Superior temporal gyrus (tissue), 1 donor: ENCODE measurements at regions not wholly inside any gene's neighbourhood (a gene's known extent, or its start where the extent isn't known, plus 50 kb on each side); places are given as distances from the start of the nearest gene placed in this dataset.

Source experiments
- DNase-seq: peaks from one replicate; pipeline ENCODE4 v3.0.0-alpha.2; 2016; ENCODE audit errors: extremely low spot score

DNA sequence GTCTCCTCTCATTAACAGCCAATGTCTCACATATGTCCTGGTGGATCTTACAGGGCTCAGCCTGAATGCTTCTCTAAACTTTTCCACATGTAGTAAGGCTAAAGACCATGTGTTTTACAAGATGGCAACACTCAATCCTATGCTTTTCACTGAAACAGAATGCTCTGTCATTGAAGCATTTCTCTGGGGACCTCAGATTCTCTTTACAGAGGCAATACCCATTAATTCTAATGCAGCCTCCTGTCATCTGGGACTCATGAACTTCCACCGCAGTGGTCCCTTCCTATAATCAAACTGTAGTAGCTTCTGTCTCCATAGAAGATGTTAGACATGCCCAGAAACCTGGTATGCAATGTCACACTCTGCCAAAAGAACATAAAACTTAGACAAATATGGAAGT is 926.6 kb upstream of the RBFOX1 start:
- no peak for DNase-seq

DNA sequence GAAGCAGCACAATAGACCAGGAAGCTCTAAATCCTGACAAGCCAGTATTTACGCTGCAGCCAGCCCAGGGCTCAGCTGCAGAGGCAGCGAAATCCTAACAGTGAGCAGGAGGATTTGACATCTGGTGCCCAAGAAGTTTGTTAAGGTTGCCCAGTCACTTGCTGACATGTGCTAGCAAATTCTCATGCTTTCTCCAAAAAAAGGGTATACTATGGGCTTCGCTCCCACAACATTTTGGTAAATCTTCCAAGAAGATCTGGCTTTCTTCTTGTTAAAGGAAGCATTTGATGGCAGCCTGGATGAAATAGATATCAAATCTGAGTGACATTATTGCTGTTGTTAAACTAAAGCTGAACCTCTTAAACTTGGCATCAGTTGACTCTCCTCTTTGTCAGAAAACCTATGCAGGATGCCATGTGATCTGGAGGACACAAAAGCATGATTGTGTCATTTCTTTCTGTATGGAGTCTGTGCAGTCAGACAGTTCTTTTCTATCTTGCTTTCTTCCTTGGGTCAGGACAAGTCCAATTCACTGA is 949.7 kb upstream of the RBFOX1 start:
- peak; percentile 73 for DNase-seq

DNA sequence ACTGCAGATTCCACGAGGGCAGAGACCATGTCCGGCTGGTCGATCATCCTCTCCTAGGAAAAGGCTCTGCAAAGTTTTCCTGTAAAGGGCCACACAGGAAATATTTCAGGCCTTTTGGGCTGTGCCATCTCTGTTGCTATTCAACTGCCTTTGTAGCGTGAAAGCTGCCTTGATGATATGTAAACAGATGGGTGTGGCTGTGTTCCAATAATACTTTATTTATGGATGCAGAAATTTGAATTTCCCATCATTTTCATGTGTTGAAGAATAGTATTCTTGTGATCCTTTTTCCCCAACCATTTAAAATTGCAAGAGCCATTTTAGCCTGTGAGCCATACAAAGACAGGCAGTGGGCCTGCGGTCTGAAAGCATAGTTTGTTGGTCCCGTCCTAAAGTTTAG is 950.7 kb upstream of the RBFOX1 start:
- no peak for DNase-seq

DNA sequence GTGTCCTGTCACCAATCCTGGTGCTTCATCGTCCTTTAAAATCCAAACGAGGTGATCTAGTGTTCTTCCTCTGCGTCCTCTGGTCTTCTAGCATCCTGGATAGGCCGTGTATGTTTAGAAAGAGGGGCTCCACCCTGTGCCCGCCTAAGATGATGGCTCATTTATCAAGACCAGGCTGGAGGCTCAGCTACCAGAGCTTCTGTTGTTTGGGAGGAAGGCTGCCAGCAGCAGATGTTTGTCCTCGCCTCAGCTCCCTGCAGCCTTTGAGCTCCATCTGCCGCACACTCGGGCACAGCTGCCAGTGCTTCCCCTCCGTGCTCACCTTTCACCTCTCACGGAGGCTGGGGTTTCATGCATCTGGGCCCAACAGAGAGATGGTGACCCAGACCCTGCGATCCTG is 954.7 kb upstream of the RBFOX1 start:
- DNase-seq: peak; percentile 63

DNA sequence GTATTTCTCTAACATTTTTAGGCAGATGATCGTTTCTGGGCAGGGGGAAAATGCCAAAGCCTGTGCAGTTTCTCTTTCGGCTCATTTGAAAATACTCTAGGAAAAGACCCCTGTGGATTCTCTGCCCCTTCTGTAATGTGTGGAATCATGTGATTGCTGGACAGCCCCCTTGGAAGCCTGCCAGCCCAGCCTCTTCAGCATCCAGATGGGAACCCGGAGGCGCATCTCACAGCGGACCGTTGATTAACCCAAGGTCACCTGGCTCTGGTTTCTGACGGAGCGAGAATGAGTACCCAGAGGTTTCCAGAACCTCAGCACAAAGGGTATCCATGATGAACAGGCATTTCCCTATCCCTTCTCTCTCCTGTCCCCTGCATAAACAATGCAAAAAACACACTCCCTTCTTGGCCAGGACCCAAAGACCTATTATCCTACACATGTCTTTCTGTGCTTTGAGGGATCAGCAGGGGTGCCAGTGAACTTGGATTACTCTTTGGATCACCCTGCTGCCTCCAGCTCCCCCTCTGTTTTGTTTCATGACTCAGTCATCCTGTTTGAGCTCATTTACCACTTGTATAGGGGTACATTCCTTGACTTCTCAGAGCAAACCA is 957.1 kb upstream of the RBFOX1 start:
- no peak for DNase-seq

DNA sequence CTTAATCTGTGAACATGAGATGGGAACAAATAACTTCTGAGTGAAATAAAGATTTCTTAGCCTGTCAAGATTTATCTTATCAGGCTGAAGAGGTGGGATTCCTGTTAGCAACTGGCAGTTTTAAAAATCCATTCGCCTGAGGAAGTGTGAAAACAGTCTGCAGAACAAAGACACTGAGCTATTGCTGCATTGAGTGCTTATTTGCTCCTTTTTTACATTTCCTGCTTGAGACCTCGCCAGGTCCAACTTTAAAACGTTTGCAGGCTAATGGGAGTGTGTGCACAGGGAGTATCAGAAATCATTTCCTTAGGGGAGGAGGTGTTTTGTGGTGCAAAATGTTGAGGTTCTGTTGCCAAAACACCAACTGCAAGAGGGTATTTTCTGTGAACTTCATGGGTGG is 957.8 kb upstream of the RBFOX1 start:
- peak; percentile 25 for DNase-seq

DNA sequence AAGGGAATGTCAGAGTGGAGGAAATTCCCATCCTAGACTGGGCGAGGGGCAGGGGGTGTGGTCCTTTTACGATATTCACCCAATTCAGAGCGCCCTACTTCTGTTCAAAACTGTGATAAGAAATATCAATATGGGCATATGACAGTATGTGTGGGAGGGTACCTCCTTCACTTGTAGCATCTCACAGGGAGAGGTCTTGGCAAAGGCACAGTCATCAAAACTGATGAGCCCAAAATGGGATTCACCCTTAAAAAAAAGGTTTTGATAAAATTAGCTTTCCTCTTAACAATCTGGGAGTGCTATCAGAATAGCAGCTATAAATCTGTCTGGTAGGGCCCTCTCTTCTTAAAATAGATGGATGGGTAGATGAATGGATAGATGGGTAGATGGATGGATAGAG is 967.8 kb upstream of the RBFOX1 start:
- DNase-seq: no peak

DNA sequence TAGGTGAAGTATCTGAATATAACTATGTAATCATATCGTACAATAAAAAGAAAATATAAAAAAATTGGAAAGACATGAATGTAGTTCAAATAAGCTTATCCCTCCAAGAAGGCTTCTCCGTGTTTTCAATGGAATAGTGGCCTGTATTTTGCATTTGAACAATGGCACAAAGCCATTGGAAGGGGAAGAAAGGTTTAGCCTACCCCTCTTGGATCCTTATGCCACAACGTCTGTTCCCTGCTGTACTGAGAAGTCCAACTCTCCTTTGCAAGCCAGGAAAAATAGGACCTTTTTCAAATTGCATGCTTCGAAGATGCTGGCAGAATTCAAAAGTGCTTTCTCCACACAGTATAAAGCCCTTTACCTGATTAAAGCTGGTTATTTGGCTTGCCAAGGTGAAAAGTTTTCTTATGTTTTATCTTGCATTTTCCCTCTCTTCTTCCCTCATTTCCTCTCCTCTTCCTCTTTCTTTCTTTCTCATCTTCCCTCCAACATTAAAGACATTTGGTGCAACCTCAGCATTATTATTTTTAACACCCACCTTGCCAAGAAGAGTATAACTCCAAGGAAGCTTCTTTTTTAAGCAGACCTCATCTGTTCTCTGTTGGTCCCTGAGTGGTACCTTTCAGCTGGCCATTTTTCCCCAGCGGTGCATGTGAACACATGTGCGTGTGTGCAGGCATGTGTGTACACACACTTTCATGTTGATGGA is 968.6 kb upstream of the RBFOX1 start:
- no peak for DNase-seq

DNA sequence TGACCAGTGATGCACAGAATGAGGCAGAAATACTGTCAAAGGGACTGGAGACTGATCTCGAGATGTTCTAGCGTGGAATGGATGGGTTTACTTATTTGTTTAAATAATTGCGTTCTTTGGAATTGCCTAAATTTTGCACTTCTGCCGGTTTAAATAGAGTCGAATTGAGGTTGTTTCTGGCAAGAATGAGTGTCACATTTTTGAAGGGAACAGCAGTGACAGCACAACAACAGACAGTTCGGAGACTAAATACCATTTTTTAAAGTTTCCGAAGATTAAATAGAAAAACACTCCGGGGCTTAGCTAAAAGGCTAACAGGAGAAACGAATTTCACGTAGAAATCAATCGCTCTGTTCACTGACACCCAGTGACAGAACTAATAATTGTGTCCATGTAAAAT is 969.2 kb upstream of the RBFOX1 start:
- no peak for DNase-seq

DNA sequence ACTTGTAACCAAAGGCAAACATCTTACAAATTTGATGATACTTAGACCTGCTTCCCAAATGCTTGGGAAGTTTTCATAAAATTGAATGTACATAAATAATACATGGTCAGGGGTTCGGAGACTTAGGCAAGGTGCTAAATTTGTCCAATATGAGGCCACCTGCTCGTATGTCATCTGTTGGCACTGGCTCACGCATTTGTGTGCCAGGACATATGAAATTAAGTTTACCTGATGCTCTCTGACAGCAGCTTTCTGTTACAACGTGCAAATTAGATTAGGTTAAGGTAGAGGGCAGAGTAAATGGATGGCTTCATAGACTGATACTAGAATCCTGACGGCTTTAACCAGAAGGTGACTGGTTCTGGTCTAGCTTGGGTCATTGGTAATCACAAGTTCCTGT is 970.3 kb upstream of the RBFOX1 start:
- no peak for DNase-seq

DNA sequence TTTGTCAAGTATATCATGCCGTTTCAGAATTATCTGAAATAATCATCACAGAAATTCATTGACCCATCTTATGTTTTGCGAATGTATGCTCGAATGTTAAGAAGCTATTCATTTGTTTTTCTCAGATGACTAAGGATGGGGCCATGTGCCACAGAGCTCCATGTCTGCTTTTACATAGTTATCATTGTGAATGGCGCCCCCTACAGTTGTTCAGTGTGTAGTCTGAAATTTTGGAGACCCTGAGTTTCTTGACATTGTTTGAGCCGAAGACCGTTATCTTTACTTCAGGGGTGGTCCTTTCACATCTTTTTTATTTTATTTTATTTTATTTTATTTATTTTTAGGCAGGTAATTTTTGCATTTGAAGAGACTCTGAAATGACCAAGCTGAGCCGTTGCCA is 972.0 kb upstream of the RBFOX1 start:
- DNase-seq: no peak

DNA sequence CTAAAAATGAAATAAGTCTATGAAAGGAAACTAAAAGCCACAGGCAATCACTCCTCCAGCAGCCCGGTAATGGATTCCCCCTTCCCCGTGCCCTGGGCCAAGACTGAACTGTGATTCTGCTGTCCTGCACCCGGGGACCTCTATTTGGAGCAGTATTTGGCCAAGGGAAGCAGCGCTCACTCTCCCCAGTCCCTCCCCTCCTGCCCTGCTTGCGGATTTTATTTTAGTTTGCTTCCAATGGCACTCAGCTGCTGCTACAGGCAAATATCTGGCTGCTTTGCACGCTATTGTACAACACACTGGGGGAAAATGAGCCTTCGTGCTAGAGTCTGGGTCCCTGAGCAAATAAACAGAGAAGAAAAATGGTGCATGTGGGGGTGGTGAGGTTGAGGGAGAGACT is 975.7 kb upstream of the RBFOX1 start:
- no peak for DNase-seq

DNA sequence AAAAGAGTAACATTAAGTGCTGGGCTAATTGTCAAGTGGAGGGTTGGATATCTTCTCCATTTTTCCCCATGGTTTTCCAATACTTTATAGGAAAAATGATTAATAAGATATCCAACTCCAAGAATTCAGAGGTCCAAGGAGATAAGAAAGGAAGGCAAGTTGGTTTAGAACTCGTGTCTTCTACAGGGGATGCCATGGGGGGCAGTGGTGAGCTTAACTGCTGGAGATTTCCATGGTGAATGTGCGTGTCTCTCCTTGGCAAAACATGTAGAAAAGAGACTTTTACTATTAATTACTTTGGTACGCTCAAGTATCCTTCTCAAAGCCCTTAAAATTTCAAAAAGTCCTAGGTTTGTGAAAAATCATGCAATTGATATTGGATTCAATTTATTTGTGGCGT is 982.9 kb upstream of the RBFOX1 start:
- DNase-seq: no peak

DNA sequence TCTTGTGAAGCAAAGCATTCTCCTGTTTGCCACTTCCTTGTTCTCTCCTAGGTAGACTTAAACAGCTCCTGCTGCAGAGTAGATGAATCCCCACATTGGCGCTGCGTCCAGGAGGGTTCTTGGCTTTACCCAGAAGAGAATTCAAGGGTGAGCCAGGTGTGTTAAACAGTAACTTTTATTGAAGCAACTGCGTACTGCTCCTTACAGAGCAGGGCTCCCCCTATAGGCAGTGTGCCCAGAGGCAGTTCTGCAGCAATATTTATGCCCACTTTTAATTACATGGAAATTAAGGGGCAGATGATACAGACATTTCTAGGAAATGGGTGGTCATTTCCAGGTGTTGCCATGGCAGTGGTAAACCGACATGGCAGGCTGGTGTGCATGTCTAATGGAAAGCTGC is 987.6 kb upstream of the RBFOX1 start:
- no peak for DNase-seq

DNA sequence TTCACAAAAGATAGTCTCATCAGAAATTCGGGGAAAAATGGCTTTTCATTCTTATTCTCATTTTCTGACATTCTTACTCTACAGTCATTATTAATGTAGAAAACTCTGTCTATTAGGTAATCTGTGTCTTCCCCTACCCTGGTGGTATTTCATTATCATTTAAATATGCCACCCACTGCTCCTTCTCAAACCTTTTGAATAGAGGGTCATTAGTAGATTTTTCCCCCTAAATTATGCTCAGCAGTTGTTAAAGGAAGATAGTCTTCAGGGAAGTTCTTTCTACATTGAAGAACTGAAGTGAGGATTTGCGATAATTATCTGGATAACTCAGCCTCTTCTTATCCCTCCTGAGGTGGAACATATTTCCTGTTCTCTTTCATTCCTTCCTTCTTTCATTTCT is 989.5 kb upstream of the RBFOX1 start:
- DNase-seq: no peak

DNA sequence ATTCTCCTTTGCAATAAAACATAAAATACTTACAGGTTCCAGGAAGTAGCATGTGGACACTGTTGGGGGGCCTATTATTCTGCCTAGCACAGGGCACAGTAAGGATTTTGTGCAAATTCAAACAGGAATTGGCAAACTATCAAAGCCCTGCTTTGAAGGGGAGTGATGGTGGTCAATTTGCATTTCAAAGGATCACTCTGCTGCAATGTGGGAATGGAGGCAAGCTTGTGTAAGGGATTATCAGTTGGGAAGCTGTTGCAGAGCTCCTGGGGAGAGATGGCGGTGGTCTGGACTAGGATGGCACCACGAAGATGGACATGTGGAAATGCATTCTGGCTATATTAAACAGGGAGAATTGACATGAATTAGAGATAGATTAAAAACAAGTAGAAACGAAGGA is 990.7 kb upstream of the RBFOX1 start:
- DNase-seq: no peak

DNA sequence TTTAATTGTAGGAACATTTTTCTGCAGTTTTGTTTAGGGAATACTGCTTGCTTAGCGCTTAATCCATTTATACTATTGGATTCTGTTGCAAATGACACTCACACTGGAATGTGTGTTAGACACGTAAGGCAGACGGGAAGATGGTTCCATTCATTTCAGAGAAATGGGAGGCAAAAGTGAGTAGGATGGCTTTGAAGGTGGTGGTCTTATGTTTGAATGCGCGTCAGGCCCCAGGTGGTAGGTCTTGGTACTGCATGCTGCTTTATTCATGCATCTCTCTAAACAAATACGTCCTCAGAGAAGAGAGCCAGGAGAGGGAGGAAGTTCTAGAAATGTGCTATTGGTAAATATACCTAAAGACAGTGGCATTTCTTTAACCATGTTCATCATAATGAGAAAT is 997.6 kb upstream of the RBFOX1 start:
- DNase-seq: no peak

DNA sequence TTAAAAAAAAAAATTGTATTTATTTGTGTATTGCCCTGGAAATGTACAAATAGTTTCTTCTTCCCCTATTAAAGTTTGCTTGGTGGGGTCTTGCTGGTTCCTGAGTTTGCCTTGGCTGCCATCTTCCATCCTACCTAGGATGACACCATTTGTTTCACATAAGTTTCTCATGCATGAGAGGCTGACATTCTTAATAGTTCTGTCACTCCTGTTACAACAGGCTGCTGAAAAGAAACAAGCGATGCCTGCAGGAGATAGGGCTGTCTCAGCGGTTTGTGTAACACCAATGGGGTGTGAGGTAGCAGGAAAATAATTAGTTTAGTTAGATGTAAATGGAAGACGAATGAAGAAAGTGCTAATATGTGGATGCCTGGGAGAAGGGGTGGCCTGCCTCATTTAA is 1000.9 kb upstream of the RBFOX1 start:
- DNase-seq: no peak

DNA sequence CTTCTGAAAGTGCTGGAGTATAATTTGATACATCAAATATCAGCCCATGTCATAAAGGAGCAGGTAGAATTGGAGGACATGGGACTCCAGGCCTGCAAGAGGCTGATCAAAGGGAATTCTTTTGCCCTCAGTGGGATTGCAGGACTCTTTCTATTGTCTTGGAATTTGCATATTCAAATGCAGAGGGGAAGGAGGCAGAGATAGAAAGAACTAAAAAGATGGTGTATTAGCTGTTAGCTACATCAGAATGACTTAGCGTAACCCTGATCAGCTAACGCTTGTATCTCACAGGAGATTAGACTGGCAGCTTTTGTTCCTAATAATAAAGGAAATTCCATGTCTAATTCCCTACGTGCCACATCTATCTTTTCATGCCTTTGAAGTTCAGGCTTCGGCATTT is 1014.7 kb upstream of the RBFOX1 start:
- no peak for DNase-seq

DNA sequence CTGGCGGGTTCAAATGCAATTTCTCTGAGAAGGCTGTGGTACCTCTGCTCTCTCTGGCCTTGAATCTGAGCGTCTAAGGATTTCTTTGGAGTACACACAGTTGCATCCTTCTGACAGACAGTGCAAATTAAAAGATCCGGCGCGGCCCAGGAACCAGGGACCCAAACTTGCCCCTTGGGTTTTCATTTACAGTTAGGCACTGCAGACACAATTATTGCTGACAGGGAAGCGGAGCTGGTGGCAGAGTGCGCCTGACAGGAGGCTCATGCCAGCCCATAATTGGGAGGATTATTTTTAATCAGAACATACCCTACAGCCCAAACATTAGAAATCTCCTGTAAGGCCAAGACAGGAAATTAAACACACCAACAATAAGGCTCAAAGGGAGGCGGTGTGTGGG is 1023.4 kb upstream of the RBFOX1 start:
- no peak for DNase-seq

DNA sequence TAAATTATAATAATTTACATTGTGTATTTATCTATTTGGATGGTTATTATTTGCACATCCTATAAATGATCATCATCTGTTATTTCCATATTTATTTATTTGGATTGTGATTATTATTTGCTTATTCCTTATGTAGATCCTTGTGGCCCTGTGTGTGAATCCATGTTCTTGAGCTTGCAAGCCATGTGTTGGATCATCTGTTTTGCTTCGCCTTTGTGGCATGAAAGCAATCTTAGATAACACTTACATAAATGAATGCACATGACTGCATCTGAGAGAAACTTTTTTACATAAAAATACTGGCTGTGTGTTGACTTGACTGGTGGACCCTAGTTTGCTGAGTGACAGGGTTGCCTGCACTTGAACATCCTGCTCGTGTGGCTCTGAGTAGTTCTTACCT is 1024.5 kb upstream of the RBFOX1 start:
- no peak for DNase-seq

DNA sequence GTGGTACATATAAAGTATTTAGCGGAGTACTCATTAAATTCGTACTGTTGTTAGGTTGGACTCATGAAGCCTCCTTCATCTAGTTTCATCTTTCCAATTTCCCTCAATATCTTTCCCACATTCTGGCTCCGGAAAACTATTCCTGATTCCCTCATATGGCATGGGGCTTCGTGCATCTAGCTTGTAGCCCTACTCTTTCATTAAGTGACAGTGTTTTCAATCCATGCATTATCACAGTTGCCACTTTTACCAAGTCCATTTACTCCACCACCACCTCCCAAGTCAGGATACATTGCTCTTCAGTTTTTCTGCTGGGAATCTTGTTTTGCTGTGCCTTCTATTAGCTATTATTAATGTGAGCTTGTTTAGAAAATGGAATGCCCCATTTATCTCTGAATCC is 1032.1 kb upstream of the RBFOX1 start:
- DNase-seq: no peak

DNA sequence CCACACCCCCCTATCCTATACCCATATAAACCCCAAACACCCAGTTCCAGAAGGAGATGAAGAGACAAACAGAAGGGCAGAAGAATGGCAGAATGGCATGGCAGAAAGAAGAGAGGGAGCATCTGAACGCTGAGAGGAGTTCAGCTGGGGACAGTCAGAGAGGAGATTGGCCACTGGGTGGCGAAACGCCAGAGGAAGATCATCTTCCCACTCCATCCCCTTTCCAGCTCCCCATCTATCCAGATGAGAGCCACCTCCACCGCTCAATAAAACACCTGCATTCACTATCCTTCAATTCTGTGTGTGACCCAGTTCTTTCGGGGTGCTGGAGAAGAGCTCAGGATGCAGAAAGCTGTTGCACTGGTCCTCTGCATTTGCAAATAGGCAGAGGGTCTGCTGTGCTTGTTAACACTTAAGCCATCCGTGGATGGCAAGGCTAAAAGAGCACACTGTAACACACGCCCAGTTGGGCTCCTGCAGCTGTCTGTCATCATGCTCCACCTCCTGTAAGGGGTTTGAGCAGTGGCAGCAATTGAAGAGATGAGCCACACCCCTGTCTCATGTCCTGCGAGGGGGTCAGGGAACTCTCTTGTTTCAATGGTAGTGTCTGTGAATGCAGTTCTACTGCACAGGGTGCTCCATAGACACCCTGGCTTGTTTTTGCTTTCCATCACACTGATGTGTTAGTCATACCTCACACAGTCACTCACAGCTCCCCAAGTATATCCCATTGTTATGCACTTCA is 1034.8 kb upstream of the RBFOX1 start:
- no peak for DNase-seq
